IgD-negative memory B cell (primary cell): ENCODE measurements at regions not wholly inside any gene's neighbourhood (a gene's known extent, or its start where the extent isn't known, plus 50 kb on each side); places are given as distances from the start of the nearest gene placed in this dataset.

Source experiments
- H3K27ac Mint-ChIP-seq, 3 donors: one replicate each; pipeline ENCODE4 v1.8.0; 2020 to 2022; ENCODE audit warnings: mild to moderate bottlenecking in 3 of 3, mixed read lengths in 3 of 3, moderate library complexity in 1 of 3
- H3K27me3 Mint-ChIP-seq: one replicate; pipeline ENCODE4 v1.8.0; 2021; ENCODE audit warnings: mixed read lengths
- H3K36me3 Mint-ChIP-seq: one replicate; pipeline ENCODE4 v1.8.0; 2020; ENCODE audit warnings: mild to moderate bottlenecking, mixed read lengths
- H3K4me1 Mint-ChIP-seq, 3 donors: one replicate each; pipeline ENCODE4 v1.8.0; 2020 to 2022; ENCODE audit warnings: mixed read lengths in 3 of 3, mild to moderate bottlenecking in 1 of 3
- H3K4me3 Mint-ChIP-seq, 4 donors: one replicate each; pipeline ENCODE4 v1.8.0; 2020 to 2022; ENCODE audit warnings: mild to moderate bottlenecking in 4 of 4, mixed read lengths in 4 of 4, moderate library complexity in 3 of 4
- H3K9me3 Mint-ChIP-seq, 3 donors: one replicate each; pipeline ENCODE4 v1.8.0; 2020 to 2021; ENCODE audit warnings: mixed read lengths in 3 of 3, mild to moderate bottlenecking in 1 of 3

- no peaks in the 10 kb centered on the region for H3K27me3 Mint-ChIP-seq
- no peak overlapping the region for H3K27ac Mint-ChIP-seq
- H3K36me3 Mint-ChIP-seq = no peaks in the 10 kb centered on the region
- H3K4me1 Mint-ChIP-seq = no peaks in the 10 kb centered on the region
- H3K9me3 Mint-ChIP-seq = peaks cover 4 to 5% (median 4%) of the 10 kb centered on the region in 3 donors
- no peak overlapping the region for H3K4me3 Mint-ChIP-seq
Observed at GRCh38 chr5:30891660-30892059, 301.8 kb upstream of the CDH6 start.

GRCh38 chr5:30890377-30890776 lies 303.1 kb upstream of the CDH6 start:
- Mint-ChIP-seq H3K27me3 (no peaks in the 10 kb centered on the region), H3K4me1 (no peaks in the 10 kb centered on the region), H3K36me3 (no peaks in the 10 kb centered on the region), H3K9me3 (peaks cover 3 to 4% (median 4%) of the 10 kb centered on the region in 3 donors), H3K4me3 (no peak overlapping the region), H3K27ac (no peak overlapping the region)

DNA sequence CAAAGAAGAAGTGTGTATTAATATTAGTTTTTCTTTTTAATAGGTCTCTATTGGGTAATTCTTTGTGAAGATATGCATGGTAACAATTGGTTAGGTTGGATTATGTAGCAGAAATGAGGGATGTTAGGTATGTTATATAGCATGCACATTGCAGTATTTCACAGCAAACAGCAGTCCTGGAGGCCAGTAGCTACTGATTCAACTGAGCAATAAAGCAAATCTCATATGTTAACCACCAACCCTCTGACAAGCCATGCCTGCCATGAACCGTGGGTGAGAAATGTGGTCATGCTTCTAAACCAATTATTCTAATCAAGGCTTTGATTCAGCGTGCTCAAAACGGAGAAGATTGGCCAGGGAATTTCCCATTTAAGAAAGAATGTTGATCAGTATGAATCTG lies 313.0 kb upstream of the CDH6 start:
- H3K4me1 Mint-ChIP-seq = no peaks in the 10 kb centered on the region
- H3K27ac Mint-ChIP-seq = no peak overlapping the region
- peaks cover 3 to 19% (median 4%) of the 10 kb centered on the region in 3 donors for H3K9me3 Mint-ChIP-seq
- no peaks in the 10 kb centered on the region for H3K27me3 Mint-ChIP-seq
- no peak overlapping the region for H3K4me3 Mint-ChIP-seq
- H3K36me3 Mint-ChIP-seq = peaks cover 1% of the 10 kb centered on the region

DNA sequence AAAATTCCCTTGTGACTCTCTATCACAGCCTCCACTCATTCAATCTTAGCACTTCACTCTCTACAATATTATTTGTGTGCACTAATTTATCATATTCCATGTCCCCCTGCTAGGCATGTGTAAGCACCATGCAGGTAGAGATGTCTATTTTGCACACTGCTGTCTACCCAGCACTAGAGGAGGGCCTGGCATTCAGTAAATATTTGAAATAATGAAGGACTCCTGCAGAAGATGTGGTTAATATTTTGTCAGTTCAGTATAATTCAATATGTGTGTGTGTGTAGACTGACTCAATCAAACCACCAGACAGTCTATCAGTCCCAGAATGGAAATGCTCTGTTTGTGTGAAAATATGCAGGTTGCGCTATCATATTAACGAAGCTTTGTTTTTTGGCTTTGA lies 313.6 kb upstream of the CDH6 start:
- no peak overlapping the region for H3K27ac Mint-ChIP-seq
- peaks cover 1% of the 10 kb centered on the region for H3K36me3 Mint-ChIP-seq
- no peaks in the 10 kb centered on the region for H3K27me3 Mint-ChIP-seq
- H3K4me1 Mint-ChIP-seq = no peaks in the 10 kb centered on the region
- no peak overlapping the region for H3K4me3 Mint-ChIP-seq
- peaks cover 3 to 19% (median 4%) of the 10 kb centered on the region in 3 donors for H3K9me3 Mint-ChIP-seq

DNA sequence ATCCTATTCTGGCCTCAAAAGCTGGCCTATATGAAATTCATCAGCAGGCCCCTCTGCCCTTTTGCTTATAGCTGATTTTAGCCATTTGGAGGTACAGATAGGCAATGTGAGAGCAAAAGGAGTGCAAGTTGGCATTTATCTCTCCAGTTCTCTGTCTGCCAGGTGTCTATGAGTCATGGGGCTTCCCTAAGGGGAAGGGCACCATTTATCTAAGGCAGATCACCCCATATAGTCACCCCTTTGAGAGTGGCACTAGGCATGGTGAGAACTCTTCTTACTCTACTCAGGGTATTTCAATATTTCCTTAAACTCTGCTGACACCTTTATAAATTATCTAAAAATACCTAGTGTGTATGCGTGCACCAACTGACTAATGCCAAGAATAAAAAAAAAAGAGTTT lies 314.7 kb upstream of the CDH6 start:
- Mint-ChIP-seq H3K27me3 (no peaks in the 10 kb centered on the region), H3K9me3 (peaks cover under 1 to 12% (median 3%) of the 10 kb centered on the region in 3 donors), H3K4me1 (no peaks in the 10 kb centered on the region), H3K36me3 (peaks cover 1% of the 10 kb centered on the region), H3K4me3 (no peak overlapping the region), H3K27ac (no peak overlapping the region)

DNA sequence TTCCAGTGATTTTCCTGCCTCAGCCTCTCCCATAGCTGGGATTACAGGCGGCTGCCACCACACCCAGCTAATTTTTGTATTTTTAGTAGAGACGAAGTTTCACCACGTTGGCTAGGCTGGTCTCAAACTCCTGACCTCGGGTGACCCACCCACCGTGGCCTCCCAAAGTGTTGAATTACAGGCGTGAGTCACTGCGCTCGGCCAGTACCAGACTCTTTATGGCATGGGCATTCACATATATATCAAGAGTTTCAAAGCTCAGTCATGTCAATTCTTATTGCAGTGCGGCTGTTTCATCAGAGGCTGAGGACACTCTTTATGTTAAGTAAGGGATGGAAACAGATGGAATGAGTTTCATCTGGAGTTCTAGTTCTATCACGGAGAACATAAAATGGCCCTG lies 315.2 kb upstream of the CDH6 start:
- Mint-ChIP-seq H3K27me3 (no peaks in the 10 kb centered on the region), H3K27ac (no peak overlapping the region), H3K9me3 (peaks cover 0 to 10% (median 3%) of the 10 kb centered on the region in 3 donors), H3K4me1 (no peaks in the 10 kb centered on the region), H3K36me3 (peaks cover 1% of the 10 kb centered on the region), H3K4me3 (no peak overlapping the region)

DNA sequence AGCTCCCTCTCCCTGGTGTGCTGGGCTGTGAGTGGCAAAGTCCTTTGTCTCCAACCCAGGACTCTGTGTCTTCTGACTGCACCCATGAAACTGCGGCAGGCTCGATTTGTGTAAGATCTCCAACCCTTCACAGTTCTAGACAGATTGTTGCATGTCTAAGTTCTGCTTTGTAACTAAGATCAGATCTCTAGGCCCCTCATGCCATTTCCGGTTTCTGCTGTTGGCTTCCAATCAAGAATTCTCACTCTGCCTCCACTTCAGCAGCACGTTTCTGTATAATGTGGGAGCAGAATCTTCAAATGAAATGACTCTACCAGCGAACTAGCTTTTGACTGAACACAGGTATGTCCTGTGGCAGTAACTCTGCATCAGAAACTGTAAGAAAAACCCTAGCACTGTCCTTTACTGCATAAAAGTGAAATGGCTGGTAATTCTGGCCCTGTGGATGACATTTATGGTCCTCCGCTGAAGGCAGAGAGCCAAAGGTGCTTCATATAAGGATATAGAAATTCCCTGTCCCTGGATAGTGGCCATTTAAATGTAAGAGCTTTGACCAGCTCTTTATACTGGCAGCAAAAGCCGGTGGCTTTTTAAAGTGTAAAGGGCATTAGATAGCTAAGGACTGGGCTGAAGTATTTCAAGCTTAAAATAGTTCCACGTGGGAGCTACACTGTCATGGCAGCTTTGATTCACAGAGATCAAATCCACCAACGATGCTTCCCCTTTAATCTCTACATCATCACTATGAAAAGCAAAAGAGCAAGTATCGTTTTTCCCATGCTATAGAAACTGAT lies 319.0 kb upstream of the CDH6 start:
- no peak overlapping the region for H3K4me3 Mint-ChIP-seq
- H3K9me3 Mint-ChIP-seq = peaks cover 1 to 6% (median 2%) of the 10 kb centered on the region in 3 donors
- no peaks in the 10 kb centered on the region for H3K27me3 Mint-ChIP-seq
- H3K36me3 Mint-ChIP-seq = peaks cover 3% of the 10 kb centered on the region
- no peaks in the 10 kb centered on the region for H3K4me1 Mint-ChIP-seq
- no peak overlapping the region for H3K27ac Mint-ChIP-seq

- Mint-ChIP-seq H3K4me3 (no peak overlapping the region), H3K27me3 (no peaks in the 10 kb centered on the region), H3K36me3 (peaks cover 1% of the 10 kb centered on the region), H3K4me1 (no peaks in the 10 kb centered on the region), H3K27ac (no peak overlapping the region), H3K9me3 (peaks cover 1 to 3% (median 2%) of the 10 kb centered on the region in 3 donors)
Observed at GRCh38 chr5:30871196-30871595, 322.3 kb upstream of the CDH6 start.

DNA sequence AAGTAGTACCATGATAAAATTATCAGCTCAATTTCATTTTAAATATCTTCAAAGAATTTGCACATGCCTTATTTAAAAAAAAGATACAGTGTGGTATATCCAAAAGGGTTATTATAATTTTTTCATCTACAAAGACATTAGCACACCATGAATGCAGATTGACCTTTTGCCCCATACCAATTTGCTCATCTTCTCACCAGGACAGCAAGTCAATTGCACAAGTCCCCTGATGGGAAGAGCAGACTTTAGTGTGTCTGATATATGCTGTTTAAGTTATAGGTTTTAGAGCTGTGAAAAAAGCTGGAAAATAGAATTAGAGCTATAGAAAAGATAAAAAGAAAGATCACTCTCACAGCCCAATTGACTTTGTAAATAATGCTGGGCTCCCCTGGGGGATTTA lies 325.8 kb upstream of the CDH6 start:
- Mint-ChIP-seq H3K4me1 (no peaks in the 10 kb centered on the region), H3K9me3 (peaks cover 5 to 8% (median 7%) of the 10 kb centered on the region in 3 donors), H3K36me3 (peaks cover 1% of the 10 kb centered on the region), H3K4me3 (no peak overlapping the region), H3K27me3 (no peaks in the 10 kb centered on the region), H3K27ac (no peak overlapping the region)

DNA sequence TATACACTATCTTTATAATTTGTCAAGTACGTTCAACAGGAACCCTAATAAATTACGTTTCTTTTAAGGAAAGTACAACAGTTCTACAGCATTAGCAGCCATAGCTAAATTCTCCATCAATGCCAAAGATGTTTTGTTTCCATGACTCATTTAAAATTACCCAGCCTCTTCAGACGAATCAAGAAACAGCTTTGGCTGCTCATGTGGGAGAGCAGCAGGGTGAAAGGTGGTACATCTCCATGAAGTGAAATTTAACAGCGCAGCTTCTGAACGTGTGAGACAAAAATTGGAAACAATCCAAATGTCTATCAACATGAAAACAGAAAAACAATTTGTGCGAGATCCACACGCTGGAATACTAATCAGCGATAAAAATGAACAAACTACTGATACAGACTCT lies 327.3 kb upstream of the CDH6 start:
- no peak overlapping the region for H3K4me3 Mint-ChIP-seq
- H3K27me3 Mint-ChIP-seq = no peaks in the 10 kb centered on the region
- H3K9me3 Mint-ChIP-seq = peaks cover 5 to 8% (median 6%) of the 10 kb centered on the region in 3 donors
- no peaks in the 10 kb centered on the region for H3K4me1 Mint-ChIP-seq
- no peak overlapping the region for H3K27ac Mint-ChIP-seq
- H3K36me3 Mint-ChIP-seq = no peaks in the 10 kb centered on the region

- no peak overlapping the region for H3K27ac Mint-ChIP-seq
- H3K36me3 Mint-ChIP-seq = no peaks in the 10 kb centered on the region
- H3K4me1 Mint-ChIP-seq = no peaks in the 10 kb centered on the region
- peaks cover 2 to 10% (median 2%) of the 10 kb centered on the region in 3 donors for H3K9me3 Mint-ChIP-seq
- H3K4me3 Mint-ChIP-seq = no peak overlapping the region
- no peaks in the 10 kb centered on the region for H3K27me3 Mint-ChIP-seq
Observed at GRCh38 chr5:30856242-30856641, 337.2 kb upstream of the CDH6 start.

- Mint-ChIP-seq H3K36me3 (no peaks in the 10 kb centered on the region), H3K4me3 (no peak overlapping the region), H3K4me1 (no peaks in the 10 kb centered on the region), H3K27me3 (no peaks in the 10 kb centered on the region), H3K9me3 (peaks cover 0 to 3% (median 2%) of the 10 kb centered on the region in 3 donors), H3K27ac (no peak overlapping the region)
Observed at GRCh38 chr5:30853158-30853557, 340.3 kb upstream of the CDH6 start.

DNA sequence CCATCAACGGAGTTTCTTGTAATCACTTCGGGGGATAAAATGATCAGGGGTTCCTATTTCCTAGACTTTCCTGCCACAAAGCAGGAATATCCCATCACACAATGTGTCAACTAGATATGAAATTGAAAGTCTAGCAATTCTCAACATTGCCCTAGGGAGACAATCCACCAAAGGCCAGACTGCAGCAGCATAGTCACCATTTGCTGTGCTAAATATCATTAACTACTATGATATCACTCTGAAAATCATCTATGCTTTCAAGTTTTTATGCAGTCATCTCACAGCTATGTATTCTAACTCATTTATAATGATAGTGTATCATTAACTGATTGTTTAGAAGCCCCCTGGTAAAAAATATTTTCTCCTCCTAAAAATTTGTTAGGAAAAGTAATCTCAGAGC lies 342.6 kb upstream of the CDH6 start:
- Mint-ChIP-seq H3K4me3 (no peak overlapping the region), H3K27ac (no peak overlapping the region), H3K27me3 (no peaks in the 10 kb centered on the region), H3K9me3 (peaks cover 0 to 3% (median 2%) of the 10 kb centered on the region in 3 donors), H3K36me3 (no peaks in the 10 kb centered on the region), H3K4me1 (no peaks in the 10 kb centered on the region)

GRCh38 chr5:30849931-30850710 lies 343.4 kb upstream of the CDH6 start:
- Mint-ChIP-seq H3K27ac (no peak overlapping the region), H3K36me3 (no peaks in the 10 kb centered on the region), H3K4me3 (no peak overlapping the region), H3K9me3 (peaks cover 0 to 3% (median 2%) of the 10 kb centered on the region in 3 donors), H3K4me1 (no peaks in the 10 kb centered on the region), H3K27me3 (no peaks in the 10 kb centered on the region)

- Mint-ChIP-seq H3K36me3 (no peaks in the 10 kb centered on the region), H3K27me3 (no peaks in the 10 kb centered on the region), H3K27ac (no peak overlapping the region), H3K9me3 (peaks cover 0 to 7% (median 4%) of the 10 kb centered on the region in 3 donors), H3K4me3 (no peak overlapping the region), H3K4me1 (no peaks in the 10 kb centered on the region)
Observed at GRCh38 chr5:30846171-30846570, 347.3 kb upstream of the CDH6 start.
